ENCODE measurements at regions not wholly inside any gene's neighbourhood (a gene's known extent, or its start where the extent isn't known, plus 50 kb on each side); places are given as distances from the start of the nearest gene placed in this dataset.

GRCh38 chr11:92907671-92908070, 61.8 kb upstream of the MTNR1B start:
- TF ChIP-seq REST (IDR thresholded peaks at IDR 0.05; ENCODE audit: unreplicated experiment) (no peak), EZH2 (IDR thresholded peaks at IDR 0.05; ENCODE audit: low read depth, unreplicated experiment) (no peak), JUNB (IDR thresholded peaks at IDR 0.05; ENCODE audit: unreplicated experiment) (no peak), CREB1 (CRISPR knock-in tag; IDR thresholded peaks at IDR 0.05; ENCODE audit: low read depth) (no peak), EZH2phosphoT487 (IDR thresholded peaks at IDR 0.05; ENCODE audit: unreplicated experiment) (no peak), POLR2AphosphoS5 (IDR thresholded peaks at IDR 0.05; ENCODE audit: low read depth) (no peak), ZNF331 (CRISPR knock-in tag; IDR thresholded peaks at IDR 0.05; ENCODE audit: low read depth) (no peak), STAT1 (IDR thresholded peaks at IDR 0.05; ENCODE audit: unreplicated experiment) (no peak)
- TF ChIP-seq, protein P1, sequence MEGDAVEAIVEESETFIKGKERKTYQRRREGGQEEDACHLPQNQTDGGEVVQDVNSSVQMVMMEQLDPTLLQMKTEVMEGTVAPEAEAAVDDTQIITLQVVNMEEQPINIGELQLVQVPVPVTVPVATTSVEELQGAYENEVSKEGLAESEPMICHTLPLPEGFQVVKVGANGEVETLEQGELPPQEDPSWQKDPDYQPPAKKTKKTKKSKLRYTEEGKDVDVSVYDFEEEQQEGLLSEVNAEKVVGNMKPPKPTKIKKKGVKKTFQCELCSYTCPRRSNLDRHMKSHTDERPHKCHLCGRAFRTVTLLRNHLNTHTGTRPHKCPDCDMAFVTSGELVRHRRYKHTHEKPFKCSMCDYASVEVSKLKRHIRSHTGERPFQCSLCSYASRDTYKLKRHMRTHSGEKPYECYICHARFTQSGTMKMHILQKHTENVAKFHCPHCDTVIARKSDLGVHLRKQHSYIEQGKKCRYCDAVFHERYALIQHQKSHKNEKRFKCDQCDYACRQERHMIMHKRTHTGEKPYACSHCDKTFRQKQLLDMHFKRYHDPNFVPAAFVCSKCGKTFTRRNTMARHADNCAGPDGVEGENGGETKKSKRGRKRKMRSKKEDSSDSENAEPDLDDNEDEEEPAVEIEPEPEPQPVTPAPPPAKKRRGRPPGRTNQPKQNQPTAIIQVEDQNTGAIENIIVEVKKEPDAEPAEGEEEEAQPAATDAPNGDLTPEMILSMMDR (conservative IDR thresholded peaks at IDR 0.05; ENCODE audit: low read depth in 2 of 2), result no peak
- TF ChIP-seq, protein P2, sequence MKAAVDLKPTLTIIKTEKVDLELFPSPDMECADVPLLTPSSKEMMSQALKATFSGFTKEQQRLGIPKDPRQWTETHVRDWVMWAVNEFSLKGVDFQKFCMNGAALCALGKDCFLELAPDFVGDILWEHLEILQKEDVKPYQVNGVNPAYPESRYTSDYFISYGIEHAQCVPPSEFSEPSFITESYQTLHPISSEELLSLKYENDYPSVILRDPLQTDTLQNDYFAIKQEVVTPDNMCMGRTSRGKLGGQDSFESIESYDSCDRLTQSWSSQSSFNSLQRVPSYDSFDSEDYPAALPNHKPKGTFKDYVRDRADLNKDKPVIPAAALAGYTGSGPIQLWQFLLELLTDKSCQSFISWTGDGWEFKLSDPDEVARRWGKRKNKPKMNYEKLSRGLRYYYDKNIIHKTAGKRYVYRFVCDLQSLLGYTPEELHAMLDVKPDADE (IDR thresholded peaks at IDR 0.05), result no peak

Measured in GM23338 (cell line).